PC-9 (cell line): ENCODE measurements at regions not wholly inside any gene's neighbourhood (a gene's known extent, or its start where the extent isn't known, plus 50 kb on each side); places are given as distances from the start of the nearest gene placed in this dataset.

Experiments used
- BruUV-seq: library from RNA; stranded (reverse); fragments of 400-500 nt; replicated peaks from 2 replicates; lab custom pipeline; 2021; lab: Mats Ljungman, UMichigan
- CTCF ChIA-PET: fragments of 300-600 bp; sonication (Branson Sonifier 250); formaldehyde crosslinking; loops from one replicate; lab custom pipeline; 2022; ENCODE audit warnings: antibody characterized with exemption; lab: Charles Lee
- POLR2A ChIA-PET: fragments of 300-600 bp; sonication (Branson Sonifier 250); formaldehyde crosslinking; loops from one replicate; lab custom pipeline; 2022; ENCODE audit warnings: antibody characterized with exemption; ENCODE audit not compliant: unreplicated experiment; lab: Charles Lee
- DNase-seq, 2 experiments: peaks; one replicate each; pipeline versions ENCODE4 v3.0.0 to v3.0.0-alpha.2; 2015 to 2022; ENCODE audit warnings: mixed read lengths in 1 of 2
- H2AFZ ChIP-seq: fragments of 200-600 bp; sonication (generic); 2 replicates; pipeline ENCODE4 v1.8.1; 2017; ENCODE audit warnings: antibody characterized with exemption
- H3F3A ChIP-seq: fragments of 200-600 bp; sonication (generic); 2 replicates; pipeline ENCODE4 v1.8.1; 2017; ENCODE audit warnings: antibody characterized with exemption, mild to moderate bottlenecking, low read depth; ENCODE audit not compliant: insufficient read depth
- H3K27ac ChIP-seq: fragments of 200-600 bp; sonication (generic); 2 replicates; pipeline ENCODE4 v1.6.1; 2016; ENCODE audit warnings: mixed run types
- H3K27me3 ChIP-seq: fragments of 200-600 bp; sonication (generic); 2 replicates; pipeline ENCODE4 v1.6.1; 2016; ENCODE audit warnings: low read depth, mixed run types; ENCODE audit not compliant: insufficient read depth
- H3K36me3 ChIP-seq: fragments of 200-600 bp; sonication (generic); 2 replicates; pipeline ENCODE4 v1.6.1; 2016; ENCODE audit warnings: low read depth, mixed run types
- H3K4me1 ChIP-seq: fragments of 200-600 bp; sonication (generic); replicated peaks from 2 replicates; pipeline ENCODE4 v1.6.1; 2016; ENCODE audit warnings: mixed run types; ENCODE audit not compliant: insufficient read depth
- H3K4me2 ChIP-seq: fragments of 200-600 bp; sonication (generic); 2 replicates; pipeline ENCODE4 v1.6.1; 2017; ENCODE audit warnings: mixed run types
- H3K4me3 ChIP-seq: fragments of 200-600 bp; sonication (generic); 2 replicates; pipeline ENCODE4 v1.6.1; 2016; ENCODE audit warnings: mixed run types
- H3K79me2 ChIP-seq: fragments of 200-600 bp; sonication (generic); 2 replicates; pipeline ENCODE4 v1.6.1; 2017; ENCODE audit warnings: low read depth, mixed run types
- H3K9me2 ChIP-seq: fragments of 200-600 bp; sonication (generic); 2 replicates; pipeline ENCODE4 v1.8.1; 2017; ENCODE audit warnings: mild to moderate bottlenecking; ENCODE audit not compliant: insufficient read depth
- H3K9me3 ChIP-seq: fragments of 200-600 bp; sonication (generic); 2 replicates; pipeline ENCODE4 v1.8.1; 2016; ENCODE audit warnings: low read depth; ENCODE audit not compliant: insufficient read depth
- H4K20me1 ChIP-seq: fragments of 200-600 bp; sonication (generic); 2 replicates; pipeline ENCODE4 v1.8.1; 2017; ENCODE audit not compliant: insufficient read depth
- EZH2 ChIP-seq: fragments of 200-600 bp; sonication (generic); IDR thresholded peaks from 2 replicates; pipeline ENCODE4 v1.8.0; 2017; ENCODE audit warnings: antibody characterized with exemption, low read depth
- intact Hi-C: fragments of 100-400 bp; cut with micrococcal nuclease; formaldehyde crosslinking; loops from one replicate; pipeline ENCODE4 v1.10.0; 2022; ENCODE audit not compliant: unreplicated experiment
- TF ChIP-seq, protein P1 (sequence below): fragments of 200-600 bp; sonication (generic); conservative IDR thresholded peaks from 2 replicates; pipeline ENCODE4 v1.6.1; 2017; ENCODE audit warnings: mixed run types, antibody characterized with exemption, mild to moderate bottlenecking, moderate library complexity

DNA sequence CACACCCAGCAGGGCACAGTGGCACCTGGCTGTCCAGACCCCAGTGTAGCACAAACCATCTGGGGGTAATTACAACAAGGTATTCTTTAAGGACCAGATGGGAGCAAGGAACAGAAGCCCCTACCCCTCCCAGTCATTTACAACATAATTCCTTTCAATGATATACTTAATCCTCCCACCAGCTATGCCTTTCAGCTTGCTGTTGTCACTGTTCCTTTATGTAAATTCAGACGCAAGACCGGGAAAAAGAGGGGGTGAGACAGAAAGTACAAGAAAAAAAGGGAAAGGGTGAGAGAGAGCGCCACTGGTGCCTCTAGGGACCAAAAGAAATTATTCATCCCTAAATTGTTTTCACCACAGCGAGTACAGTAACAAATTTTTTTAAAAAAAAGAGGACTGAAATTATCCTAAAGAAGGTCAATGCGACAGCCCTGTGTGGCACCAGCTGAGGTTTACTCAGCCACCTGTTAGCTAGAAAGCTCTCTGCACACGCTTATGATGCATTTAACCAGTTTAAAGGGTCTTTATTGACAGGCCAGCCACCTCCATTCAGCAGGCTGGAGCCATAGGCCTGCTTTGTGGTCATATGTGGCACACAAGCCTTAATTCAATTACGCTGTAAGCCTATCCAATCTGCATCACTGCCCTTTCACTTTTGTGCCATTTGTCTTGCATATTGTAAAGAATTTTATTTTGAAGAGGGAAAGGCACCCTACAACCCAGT lies 210.2 kb upstream of the ISL1 start:
- H3K79me2 ChIP-seq = no peaks in the 10 kb centered on the region
- H3K4me3 ChIP-seq = no peak overlapping the region
- H2AFZ ChIP-seq = no peak overlapping the region
- no peaks in the 10 kb centered on the region for H3K36me3 ChIP-seq
- H4K20me1 ChIP-seq = no peaks in the 10 kb centered on the region
- no peaks in the 10 kb centered on the region for H3K27me3 ChIP-seq
- H3F3A ChIP-seq = no peaks in the 10 kb centered on the region
- H3K4me2 ChIP-seq = no peak overlapping the region
- intact Hi-C loops = no loop called here
- H3K9me2 ChIP-seq = no peaks in the 10 kb centered on the region
- no peak overlapping the region for H3K27ac ChIP-seq
- BruUV-seq = no TSS peak
- TF ChIP-seq EZH2 = no peak
- TF ChIP-seq, protein P1, sequence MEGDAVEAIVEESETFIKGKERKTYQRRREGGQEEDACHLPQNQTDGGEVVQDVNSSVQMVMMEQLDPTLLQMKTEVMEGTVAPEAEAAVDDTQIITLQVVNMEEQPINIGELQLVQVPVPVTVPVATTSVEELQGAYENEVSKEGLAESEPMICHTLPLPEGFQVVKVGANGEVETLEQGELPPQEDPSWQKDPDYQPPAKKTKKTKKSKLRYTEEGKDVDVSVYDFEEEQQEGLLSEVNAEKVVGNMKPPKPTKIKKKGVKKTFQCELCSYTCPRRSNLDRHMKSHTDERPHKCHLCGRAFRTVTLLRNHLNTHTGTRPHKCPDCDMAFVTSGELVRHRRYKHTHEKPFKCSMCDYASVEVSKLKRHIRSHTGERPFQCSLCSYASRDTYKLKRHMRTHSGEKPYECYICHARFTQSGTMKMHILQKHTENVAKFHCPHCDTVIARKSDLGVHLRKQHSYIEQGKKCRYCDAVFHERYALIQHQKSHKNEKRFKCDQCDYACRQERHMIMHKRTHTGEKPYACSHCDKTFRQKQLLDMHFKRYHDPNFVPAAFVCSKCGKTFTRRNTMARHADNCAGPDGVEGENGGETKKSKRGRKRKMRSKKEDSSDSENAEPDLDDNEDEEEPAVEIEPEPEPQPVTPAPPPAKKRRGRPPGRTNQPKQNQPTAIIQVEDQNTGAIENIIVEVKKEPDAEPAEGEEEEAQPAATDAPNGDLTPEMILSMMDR = no peak
- H3K4me1 ChIP-seq = no peaks in the 10 kb centered on the region
- DNase-seq = no peak
- H3K9me3 ChIP-seq = no peaks in the 10 kb centered on the region
- POLR2A ChIA-PET = interaction anchor here (0.6 kb wide), 1 partner anchor 12 kb away, joined by 5 read pairs; no protein-coding TSS in a partner anchor
- CTCF ChIA-PET = no interaction called here

DNA sequence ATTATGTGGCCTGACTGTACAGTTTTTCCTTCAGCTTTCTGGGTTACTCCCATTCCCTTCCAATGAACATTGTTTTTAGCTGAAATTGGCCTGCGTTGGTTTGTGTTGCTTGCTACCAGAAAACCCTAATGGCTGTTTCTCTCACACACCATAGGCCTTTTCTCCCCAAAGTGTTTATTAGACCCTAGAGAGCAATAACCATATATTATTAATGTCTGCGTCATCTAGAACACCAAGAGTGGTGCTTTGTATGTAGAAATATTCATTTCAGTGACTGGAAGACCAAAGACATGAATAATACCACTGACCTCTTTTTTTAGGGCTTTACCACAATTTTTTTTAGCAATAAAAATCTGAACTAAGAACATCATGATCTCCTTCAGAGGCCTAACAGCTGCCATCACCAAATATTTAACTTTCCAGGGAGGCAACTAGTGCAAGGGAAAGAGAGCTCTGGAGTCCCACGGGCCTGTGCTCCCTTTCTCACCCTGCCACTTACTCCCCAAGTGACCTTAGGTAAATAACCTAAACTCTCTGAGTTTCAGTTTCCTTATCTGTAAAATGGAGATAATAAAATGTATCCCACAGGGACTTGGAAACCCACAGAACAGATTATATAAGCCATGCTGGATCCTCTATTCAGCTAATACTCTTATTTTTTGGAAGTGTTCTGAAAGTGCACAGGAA lies 201.9 kb upstream of the ISL1 start:
- TF ChIP-seq EZH2 = no peak
- no peak for DNase-seq
- Histone ChIP-seq H3K4me1 (no peaks in the 10 kb centered on the region), H3K27ac (no peak overlapping the region), H3K36me3 (no peaks in the 10 kb centered on the region), H4K20me1 (no peaks in the 10 kb centered on the region), H3K4me3 (no peak overlapping the region), H3K27me3 (no peaks in the 10 kb centered on the region), H3K9me2 (no peaks in the 10 kb centered on the region), H3K79me2 (no peaks in the 10 kb centered on the region), H3K9me3 (no peaks in the 10 kb centered on the region), H2AFZ (no peak overlapping the region), H3K4me2 (no peak overlapping the region), H3F3A (no peaks in the 10 kb centered on the region)
- intact Hi-C loops = no loop called here
- CTCF ChIA-PET = no interaction called here
- no TSS peak for BruUV-seq
- POLR2A ChIA-PET = no interaction called here

DNA sequence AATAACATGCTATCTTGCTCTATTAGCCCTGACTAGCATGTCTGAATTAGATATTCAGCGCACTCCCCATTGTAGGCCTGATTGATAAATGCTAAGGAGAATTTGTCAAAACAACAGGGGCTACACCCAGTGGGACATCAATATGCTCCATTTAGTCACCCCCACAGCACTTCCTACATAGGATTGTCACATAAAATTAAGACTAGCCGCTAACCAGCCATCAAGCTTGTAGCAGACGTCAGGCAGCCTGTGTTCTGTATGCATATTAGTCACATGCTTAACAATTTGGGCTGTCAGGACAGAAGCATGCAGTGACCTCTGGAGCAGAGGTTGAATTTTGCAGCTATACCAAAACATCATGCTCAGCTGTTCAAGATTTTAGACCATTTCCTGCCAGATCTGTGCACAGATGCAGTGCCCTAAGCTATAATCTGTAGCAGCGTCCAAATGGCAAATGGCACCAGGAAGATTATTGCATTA lies 197.4 kb upstream of the ISL1 start:
- ChIA-PET POLR2A (no interaction called here), CTCF (no interaction called here)
- H3K4me2 ChIP-seq = no peak overlapping the region
- no peak overlapping the region for H2AFZ ChIP-seq
- no peaks in the 10 kb centered on the region for H3K27me3 ChIP-seq
- BruUV-seq = no TSS peak
- no peaks in the 10 kb centered on the region for H3K36me3 ChIP-seq
- TF ChIP-seq, protein P1 = no peak
- TF ChIP-seq EZH2 = no peak
- H3K27ac ChIP-seq = no peak overlapping the region
- H3K4me3 ChIP-seq = no peak overlapping the region
- no peak for DNase-seq
- H3K9me3 ChIP-seq = no peaks in the 10 kb centered on the region
- intact Hi-C loops = no loop called here
- H3F3A ChIP-seq = no peaks in the 10 kb centered on the region
- no peaks in the 10 kb centered on the region for H3K79me2 ChIP-seq
- no peaks in the 10 kb centered on the region for H4K20me1 ChIP-seq
- no peaks in the 10 kb centered on the region for H3K9me2 ChIP-seq
- H3K4me1 ChIP-seq = no peaks in the 10 kb centered on the region
